ENCODE measurements at regions not wholly inside any gene's neighbourhood (a gene's known extent, or its start where the extent isn't known, plus 50 kb on each side); places are given as distances from the start of the nearest gene placed in this dataset.

DNA sequence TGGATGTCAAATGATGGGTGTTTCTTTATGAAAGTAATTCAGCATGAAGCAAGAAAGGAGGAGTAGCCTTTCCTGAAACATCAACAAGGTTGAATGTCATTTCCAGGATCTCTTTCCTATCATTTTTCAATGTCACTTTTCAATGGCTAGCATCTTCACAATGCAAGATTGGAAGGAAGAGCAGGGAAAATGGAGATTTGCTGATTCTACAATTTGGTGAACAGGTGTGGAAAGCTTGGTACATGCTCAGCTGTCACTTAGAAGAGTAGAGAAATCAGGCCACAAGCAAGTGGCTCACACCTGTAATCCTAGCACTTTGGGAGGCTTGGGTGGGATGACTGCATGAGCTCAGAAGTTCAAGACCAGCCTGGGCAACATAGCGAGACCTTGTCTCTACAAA lies 112.7 kb upstream of the FERMT1 start:
- TF ChIP-seq, protein P1, sequence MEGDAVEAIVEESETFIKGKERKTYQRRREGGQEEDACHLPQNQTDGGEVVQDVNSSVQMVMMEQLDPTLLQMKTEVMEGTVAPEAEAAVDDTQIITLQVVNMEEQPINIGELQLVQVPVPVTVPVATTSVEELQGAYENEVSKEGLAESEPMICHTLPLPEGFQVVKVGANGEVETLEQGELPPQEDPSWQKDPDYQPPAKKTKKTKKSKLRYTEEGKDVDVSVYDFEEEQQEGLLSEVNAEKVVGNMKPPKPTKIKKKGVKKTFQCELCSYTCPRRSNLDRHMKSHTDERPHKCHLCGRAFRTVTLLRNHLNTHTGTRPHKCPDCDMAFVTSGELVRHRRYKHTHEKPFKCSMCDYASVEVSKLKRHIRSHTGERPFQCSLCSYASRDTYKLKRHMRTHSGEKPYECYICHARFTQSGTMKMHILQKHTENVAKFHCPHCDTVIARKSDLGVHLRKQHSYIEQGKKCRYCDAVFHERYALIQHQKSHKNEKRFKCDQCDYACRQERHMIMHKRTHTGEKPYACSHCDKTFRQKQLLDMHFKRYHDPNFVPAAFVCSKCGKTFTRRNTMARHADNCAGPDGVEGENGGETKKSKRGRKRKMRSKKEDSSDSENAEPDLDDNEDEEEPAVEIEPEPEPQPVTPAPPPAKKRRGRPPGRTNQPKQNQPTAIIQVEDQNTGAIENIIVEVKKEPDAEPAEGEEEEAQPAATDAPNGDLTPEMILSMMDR (CRISPR knock-in tag; IDR thresholded peaks at IDR 0.05), result no peak
- TF ChIP-seq POLR2A (IDR thresholded peaks at IDR 0.05; ENCODE audit: insufficient read depth in 1 of 2, low read depth in 2 of 2, low read length in 2 of 2) (no peak), TAF1 (CRISPR knock-in tag; IDR thresholded peaks at IDR 0.05) (no peak), RAD21 (CRISPR knock-in tag; IDR thresholded peaks at IDR 0.05) (no peak), ZNF329 (CRISPR knock-in tag; IDR thresholded peaks at IDR 0.05; ENCODE audit: low read depth) (no peak), SRF (IDR thresholded peaks at IDR 0.05; ENCODE audit: low read depth, low read length) (no peak)
